Stimulated activated CD4-positive, alpha-beta T cell treated with anti-CD3 and anti-CD28 coated beads, Interleukin-15, amount 100 ng/mL, for 48 hours (primary cell): ENCODE measurements at regions not wholly inside any gene's neighbourhood (a gene's known extent, or its start where the extent isn't known, plus 50 kb on each side); places are given as distances from the start of the nearest gene placed in this dataset.

Experiments used
- DNase-seq, 2 donors: peaks; one replicate each; pipeline ENCODE4 v3.0.0-alpha.2; 2020; ENCODE audit warnings: low read depth in 2 of 2

DNA sequence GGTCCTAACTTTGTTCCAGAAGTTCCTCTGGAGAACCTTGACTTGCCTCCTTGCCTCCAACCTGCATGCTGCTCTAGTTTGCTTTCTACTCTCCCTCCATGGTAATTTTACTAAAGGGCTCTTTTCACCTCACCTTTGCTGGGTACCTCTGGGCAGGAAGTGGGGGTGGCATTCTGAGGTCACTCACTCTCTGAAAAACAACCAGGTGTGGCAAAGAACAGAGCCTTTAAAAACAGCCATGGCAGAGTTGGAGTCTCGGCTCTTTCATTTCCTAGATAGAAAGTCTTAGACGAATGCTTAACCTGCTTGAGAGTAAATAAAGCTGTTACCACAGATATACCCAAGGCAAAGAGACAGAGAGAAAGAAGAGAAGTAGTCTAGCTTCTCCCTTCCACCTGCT is 827.9 kb downstream of the BCL11B start:
- DNase-seq = no peak

DNA sequence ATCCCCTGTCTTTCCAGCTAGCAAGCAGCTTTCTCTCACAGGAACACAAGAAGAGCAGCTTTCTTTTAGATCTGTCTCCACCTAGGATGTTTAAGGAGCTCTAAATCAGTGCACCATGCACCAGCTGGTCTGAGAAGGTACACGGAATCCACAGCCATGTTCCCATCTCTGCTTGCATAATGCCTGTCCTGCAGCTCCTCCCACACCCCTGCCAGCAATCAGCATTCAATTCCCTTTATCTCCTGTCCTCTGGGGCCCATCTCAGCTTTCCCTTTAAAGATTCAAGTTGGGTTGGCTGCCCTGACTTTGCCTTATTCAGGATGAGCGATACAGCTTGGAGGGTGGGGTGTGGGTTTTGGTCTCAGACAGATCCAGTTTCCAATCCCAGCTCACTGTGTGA is 826.3 kb downstream of the BCL11B start:
- no peak for DNase-seq

DNA sequence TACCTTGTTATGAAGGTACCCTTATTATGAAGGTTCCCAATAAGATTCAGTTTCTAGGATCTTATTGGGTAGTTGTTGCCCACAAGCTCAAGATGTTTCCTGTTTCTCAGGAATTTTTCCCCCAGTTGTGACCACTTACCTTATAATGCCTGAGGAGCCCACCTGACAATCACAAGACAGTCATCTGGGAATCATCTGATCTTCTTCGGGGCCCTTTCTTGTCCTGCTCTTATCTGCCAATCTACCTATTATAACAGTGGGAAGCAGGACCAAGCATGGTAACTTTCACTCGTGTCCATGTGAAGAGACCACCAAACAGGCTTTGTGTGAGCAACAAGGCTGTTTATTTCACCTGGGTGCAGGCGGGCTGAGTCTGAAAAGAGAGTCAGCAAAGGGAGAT is 825.5 kb downstream of the BCL11B start:
- no peak for DNase-seq

DNA sequence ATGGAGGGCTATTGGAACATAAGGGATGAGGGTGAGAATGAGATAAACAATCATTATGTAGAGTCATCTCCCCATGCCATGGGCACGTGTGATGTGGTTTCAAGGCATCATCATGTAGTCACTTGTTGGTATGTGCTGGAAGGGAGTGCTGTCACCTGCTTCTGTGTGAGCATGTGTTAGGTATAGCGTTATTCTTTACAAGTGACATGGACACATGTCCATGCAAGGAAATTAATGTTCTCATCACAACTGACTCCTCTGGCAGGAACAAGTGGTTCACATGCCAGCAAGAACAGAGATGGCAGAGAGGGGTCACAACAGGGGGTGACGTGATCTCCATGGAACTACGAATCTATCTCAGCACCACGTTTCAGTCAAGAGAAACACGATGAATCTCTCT is 815.8 kb downstream of the BCL11B start:
- no peak for DNase-seq

DNA sequence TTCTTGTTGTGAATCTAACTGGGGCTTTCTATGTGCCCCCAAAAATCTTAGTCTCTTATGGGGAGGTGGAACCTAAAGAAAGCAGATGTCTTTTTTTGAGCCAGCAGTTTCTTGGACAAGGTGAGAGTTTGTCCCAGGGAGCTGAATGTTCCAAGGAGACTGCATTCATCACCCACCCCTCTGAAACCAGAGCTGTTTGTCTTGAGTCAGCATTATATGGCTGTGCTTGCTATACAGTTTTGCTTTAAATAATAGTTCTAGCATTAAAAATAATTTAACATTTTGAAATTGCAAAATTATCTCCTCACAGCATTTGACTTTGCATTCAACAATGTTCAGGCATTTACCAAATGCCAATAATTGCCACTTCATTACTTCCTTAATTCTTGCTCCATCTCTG is 813.3 kb downstream of the BCL11B start:
- DNase-seq = no peak

DNA sequence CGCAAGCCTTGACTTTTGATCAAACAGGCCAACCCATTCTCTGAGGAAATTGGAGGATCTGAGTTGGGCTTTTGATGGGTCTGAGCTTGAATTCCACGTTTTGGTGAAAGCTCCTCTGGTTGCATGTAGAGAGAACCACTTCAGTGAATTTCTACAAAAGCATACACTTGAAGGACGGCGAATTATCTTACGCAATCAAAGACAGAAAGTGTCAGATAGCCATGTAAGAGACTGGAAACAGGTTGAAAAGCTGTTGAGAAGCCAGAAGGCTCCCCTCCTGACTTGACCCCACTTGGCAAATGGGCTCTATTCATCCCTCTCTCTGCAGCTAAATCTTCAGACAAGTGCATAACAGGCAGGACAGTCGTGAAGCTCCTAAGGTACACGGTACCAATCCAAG is 809.1 kb downstream of the BCL11B start:
- DNase-seq = no peak

DNA sequence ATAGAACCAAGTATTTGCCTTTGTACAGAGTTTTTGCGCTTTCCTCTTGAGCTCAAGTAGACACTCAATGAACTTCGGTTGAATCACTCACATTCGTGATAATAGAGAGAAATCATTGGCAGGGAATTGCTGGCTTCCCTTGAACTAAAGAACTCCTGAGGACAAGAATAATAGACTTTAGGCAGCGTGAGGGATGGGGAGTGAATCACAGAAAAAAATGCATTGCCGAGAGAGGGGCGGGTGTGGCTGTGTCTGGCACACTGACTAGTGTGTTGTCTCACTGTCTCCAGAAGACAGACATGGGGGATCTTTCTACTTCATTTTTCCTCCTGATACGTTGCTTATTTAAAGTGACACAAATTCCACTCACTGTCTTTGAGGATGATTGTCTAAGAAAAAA is 805.2 kb downstream of the BCL11B start:
- DNase-seq = no peak

DNA sequence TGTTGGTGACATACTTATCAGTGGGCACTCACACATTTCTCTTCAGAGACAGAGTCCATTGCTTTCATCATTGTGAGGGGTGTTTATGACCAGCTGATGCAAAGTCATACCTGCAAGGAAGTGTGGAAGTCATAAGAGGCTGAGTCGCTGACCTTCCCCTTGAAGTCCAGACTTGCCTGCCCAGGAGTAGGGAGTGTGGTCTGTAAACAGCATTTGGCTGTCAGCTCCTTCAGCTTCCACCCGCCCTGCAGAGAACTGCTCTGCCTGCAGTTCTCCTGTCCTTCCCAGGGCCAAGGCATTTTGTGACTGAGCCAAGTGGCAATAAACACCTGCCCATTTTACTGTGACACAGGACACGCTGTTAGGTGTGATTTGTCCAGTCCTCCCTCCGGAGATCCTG is 801.3 kb downstream of the BCL11B start:
- no peak for DNase-seq

DNA sequence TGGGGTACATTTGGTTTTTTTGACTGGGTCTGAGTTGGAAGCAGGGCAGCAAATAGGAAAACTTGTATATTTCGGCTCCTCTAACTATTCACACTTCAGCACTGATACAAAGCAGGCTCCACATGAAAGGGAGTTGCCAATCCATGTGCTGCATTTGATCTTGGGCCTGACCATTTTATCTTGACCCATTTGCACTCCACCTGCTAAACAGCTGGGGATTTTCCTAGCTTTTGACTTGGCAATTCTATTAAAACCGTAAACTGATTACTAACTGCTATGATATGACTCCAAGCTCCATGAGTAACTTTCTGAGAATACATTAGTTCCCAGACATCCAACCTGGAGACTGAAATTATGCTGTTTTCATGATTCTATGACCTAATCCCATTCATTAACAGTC is 797.1 kb downstream of the BCL11B start:
- no peak for DNase-seq

DNA sequence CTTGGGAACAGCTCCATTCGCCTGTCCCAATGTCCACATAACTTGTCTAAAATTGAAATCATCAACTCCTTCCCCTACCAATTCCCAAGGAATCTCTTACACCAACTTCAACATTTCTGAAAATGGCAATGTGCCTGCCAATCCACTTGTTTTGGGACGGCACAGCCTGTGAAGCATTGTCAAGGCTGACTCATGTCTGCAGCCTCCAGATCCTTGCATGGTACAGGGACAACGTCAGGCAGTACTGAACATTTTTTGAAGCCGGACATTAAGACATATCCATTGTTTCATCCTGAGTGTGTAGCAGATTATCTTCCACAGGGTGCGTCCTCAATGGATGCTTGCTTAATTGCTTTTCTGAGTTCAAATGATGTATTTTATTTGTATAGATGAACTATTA is 794.1 kb downstream of the BCL11B start:
- DNase-seq = no peak

DNA sequence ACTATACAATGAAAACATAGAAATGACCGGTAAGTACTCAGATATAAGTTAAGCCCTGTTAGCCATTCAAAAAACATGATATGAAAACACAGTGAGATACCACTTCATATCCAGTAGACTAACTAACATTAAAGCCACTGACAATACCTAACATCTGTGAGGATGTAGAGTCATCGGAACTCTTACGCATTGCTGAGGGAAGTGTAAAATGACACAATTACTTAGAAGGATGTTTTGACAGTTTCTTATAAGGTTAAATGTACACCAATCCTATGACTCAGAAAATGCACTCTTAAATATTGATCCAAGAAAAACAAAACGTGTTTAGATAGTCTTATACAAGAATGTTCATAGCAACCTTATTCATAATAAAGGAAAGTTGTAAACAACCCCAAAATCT is 782.9 kb downstream of the BCL11B start:
- DNase-seq = no peak

DNA sequence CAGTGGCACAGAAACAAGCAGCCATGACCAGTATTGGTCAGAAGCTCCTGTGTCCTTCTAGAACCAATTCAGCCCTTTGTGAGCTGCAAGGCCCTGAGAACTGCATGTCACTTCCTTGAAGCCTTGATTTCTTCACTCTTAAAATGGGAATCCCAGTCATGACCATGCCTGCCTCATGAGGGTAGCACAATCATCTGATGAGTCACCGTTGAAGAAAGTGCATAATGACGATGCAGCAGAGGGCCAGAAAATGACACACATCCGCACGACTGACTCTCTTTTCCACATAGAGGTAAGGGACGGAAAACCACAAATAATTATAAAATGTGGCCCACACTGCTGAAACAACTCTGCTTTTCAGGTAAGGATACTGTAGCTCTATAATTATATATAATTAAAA is 777.4 kb downstream of the BCL11B start:
- DNase-seq = peak in 1 of 2 donors; percentile 14

DNA sequence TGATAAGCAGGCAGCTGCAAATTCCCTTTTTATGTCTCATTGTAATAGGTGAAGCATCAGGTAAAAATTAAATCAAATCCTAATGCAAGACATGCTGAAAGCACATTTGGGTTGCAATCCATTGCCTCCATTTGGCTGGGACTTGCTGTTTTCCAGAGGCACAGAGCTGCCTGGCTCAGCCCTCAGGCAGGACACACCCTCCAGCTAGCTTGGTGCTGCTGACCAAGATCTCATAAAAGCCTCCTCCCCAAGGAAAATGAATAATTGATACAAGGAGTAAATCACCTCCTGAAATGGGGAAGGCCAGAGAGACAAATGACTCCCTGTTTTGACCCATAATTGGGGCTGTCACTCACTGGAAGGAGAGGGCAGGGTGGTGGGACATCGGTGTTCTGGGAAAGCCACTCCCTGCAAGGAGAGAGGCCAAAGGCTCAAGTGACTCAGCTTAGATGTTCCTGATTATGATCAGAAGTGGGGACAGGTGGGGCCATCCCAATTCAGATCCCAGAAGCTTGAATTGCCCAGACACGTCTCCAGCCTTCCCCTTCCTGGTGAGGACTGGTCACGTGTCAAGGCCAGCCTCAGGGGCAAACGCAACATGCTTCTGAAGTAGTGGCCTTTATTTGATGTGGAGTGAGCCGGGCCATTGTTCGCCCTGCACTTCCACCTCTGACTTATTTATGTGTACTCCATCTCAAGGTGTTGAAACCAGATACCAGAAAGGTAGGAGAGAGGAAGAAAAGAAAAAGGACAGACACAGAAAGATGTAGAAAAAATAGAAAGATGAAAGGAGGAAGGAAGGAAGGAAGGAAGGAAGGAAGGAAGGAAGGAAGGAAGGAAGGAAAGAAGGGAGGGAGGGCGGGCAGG is 773.7 kb downstream of the BCL11B start:
- DNase-seq = no peak

DNA sequence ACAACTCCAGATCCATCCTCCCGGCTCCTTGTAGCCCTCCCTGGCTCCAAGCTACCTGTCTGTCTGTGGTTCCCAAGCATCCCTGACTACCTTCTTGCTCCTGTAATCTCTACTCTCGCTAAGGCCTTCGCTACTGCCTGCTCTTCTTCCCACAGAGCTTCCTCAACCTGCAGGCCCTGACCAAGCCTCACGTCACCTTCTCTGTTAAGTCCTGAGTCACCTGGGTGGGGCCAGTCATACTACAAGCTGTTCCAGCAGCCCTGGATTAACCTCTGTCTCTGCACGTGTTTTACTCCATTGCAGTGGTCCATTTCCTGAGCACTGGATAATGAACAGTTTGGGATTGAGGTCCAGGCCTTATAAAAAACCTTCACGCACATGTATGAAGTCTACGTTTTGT is 770.7 kb downstream of the BCL11B start:
- DNase-seq = no peak

DNA sequence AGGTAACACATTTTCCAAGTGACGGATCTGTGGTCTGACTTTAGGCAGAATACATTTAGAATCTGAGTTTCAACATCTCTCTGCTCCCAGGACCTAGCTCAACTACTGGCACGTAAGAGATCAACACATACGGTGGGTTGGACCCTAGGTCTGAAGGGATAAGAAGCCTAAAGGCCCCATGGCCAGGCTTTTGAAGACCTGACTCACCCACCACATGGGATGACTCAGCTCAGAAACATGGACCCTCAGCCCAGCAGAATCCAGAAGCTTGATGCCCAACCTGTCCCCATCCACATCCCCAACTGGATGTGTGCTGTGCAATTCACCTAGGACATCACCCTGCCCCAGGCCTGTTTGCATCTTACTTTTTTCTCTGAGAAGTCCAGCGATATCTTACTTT is 770.2 kb downstream of the BCL11B start:
- no peak for DNase-seq

DNA sequence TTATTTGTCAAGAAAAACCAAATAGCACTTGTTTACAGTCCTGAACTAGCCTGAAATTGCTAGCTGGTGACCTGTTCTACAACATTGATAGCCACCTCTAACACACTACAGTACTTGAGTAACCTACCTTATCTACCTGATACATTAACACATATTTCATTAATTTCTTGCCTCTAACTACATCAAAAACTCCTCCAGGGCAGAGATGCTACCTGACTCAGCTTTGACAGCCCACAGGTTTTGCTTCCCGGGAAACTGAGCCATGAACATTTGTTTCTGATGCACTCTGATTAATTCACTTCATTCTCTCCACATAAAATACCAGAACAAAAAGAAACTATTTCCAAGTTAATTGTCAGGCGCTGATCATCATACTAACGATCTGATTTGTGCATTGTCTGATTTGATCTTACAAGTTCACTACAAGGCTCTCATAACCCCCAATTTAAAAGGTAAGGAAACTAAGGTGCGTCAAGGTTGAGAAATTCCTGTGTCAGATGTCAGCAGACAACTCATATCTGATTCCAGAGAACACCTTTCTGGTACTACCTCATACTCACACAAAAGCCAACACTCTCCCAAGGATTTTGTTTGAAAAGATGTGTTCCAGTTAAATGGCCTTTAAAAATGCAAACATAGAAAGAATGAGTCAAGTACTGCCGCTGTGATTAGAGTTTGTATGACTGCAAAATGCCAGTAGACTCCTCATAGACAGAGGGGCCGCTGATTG is 768.7 kb downstream of the BCL11B start:
- DNase-seq = no peak

DNA sequence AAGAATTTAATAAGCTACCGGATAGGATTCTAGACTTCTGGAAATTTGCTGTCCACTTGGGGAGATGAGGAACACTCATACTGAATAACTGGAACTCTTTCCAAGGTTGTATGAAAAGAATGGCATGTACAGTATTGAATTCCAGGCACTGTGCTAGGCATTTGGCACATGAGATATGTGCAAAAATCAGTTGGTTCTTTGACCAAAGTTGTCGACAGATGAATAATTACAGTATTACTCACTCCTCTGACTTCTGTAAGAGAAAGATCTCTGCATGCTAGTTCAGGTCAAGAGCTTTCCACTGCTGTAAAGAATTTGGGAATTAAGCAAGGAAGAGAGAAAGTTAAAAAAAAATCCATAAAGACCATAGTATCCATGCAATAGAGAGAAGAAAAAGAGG is 764.7 kb downstream of the BCL11B start:
- DNase-seq = no peak

DNA sequence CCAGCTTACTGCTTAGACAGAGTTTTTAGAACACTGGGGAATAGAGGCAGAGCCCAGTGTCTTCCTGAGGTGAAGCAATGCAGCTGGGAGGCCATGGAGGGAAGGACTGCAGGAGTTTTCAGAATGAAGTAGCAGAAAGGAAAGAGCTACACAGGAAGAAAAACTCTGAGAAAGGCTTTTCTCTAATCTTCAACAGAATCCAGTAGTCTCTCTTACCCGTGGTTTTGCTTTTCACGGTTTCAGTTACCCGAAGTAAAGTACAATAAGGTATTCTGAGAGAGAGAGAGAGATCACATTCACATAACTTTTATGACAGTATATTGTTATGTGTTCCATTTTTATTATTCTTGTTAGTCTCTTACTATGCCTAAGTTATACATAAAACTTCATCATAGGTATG is 761.6 kb downstream of the BCL11B start:
- no peak for DNase-seq

DNA sequence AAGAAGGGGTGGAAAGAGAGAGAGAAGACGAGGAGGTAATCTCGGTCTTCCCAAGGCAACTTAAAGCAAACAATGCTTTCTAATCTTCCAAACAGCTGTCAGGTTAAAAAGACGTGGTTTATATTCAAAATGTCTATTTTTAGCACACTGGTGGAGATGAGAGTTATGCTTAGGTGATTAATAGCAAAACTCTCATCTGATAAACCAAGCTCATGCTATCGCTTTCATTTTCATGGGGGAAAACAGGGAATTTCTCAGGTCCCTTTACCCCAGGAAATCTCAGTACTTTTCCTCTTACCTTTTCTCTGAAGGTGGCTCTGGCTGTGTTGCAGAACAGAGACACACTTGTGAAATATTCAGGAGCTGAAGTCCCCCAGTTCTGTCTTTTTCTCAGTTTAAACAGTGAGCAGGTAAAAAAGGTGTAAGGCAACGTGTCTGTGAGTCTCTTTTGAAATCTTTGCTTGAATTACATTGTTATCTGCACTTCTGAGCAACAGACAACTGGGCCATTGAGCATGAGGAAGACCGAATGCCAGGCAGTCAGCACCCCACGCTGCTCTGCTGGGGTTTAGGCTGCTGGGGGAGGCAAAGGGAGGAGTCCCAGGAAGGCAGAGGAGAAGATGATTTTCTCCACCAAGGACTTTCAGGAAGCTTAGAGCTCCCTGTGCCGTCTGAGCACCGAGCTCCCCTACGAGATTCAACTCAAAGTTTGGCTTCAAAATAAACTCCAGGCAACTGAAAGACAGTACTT is 759.3 kb downstream of the BCL11B start:
- no peak for DNase-seq

DNA sequence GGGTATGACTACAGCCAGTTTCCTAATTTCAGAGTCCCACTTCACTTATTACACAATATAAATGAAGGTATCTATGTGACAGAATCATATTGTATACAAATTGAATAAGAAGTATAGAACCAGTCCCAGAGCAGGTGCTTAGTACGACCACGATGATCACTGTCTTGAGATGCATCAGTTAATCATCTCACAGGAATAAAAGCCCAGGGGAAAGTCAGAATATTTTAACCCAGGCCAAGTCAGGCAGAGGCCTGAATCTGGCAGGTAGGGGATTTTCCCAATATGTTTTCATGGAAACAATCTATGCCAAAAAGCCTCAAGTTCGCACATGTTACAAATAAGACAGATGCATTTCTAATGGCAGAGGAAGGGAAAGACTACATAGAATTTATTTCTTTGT is 758.4 kb downstream of the BCL11B start:
- no peak for DNase-seq

DNA sequence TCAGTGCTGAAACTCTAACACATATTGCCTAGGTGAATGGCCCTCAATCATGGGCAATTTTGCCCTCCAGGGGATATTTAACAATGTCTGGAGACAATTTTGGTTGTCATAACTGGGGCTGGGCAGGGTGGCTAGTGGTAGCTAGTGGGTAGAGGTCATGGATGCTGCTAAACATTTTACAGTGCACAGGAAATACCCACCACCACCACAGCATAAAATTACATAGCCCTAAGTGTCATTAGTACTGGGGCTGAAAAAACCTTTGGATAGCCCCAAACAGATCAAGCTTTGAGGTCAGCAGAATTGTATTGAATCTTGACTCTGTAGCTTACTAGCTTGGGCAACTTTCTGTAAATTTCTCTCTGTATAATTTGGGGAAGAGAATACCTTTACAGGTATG is 758.0 kb downstream of the BCL11B start:
- DNase-seq = no peak

DNA sequence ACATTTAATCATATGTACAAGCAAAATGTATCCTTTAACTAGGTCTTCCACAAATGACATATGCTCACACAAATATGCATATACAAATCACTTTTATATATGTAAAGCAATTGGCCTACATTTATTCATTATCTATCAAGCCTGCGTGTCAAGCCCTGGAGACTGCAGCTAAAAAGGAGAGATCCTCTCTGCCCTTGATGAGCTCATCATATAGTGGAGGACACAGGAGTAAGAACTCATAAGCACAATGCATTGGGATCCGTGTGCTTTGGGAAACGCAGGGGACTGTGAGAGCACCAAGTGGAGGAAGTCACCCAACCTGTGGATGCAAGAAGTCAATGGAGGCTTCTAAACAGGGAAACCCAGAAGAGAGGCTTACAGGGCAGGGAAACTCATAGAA is 735.7 kb downstream of the BCL11B start:
- no peak for DNase-seq

DNA sequence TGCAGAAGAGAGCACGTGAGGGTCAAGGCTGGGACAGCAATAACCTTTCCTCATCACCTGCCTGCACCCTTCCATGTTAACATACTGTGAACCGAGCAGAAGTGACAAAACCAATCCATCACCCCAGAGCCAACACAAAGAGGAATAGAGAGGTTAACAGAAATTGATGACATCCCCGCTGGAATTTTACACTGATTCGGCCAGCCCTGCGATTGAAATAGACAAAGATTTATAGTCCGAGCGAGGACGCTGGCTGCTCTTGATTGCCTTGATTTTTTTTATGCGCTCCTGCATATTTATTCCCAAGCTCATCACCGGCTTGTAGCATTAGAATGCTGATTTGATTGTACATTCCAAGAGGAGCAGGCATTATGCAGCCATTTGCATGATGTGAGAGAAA is 729.7 kb downstream of the BCL11B start:
- DNase-seq = no peak
